ENCODE measurements at regions not wholly inside any gene's neighbourhood (a gene's known extent, or its start where the extent isn't known, plus 50 kb on each side); places are given as distances from the start of the nearest gene placed in this dataset.

DNA sequence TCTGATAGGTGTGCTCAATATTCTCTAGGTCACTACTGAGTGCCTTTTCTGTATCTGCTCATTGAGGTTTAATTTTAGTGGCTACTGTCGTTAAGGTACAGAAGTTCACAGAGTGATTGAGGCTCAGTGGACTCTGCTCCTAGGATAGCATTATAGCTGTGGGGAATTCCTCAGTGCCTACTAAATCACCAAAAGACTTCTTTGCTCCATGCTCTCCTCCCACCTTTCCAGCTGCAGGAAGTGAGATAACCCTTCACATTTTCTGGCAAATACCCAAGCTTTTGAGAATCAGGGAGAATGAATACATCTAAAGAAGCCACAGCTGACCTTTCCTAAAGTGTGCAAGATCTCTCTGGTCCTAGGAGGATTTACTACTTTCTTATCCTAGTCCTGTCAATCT, 95.2 kb upstream of the FSIP2 start:
- H3K36me3 ChIP-seq (ENCODE audit: control insufficient read depth in 1 of 2, insufficient read depth in 2 of 2, low read length in 2 of 2) = no peaks in the 10 kb centered on the region
- no peaks in the 10 kb centered on the region for H3K79me1 ChIP-seq (ENCODE audit: low read length)
- H3K4ac ChIP-seq (ENCODE audit: low read depth, low read length) = no peak overlapping the region
- no peaks in the 10 kb centered on the region for H3K79me2 ChIP-seq (ENCODE audit: control insufficient read depth, insufficient read depth, low read length, poor library complexity)
- no peak overlapping the region for H2AFZ ChIP-seq (ENCODE audit: insufficient read depth, low read length, poor library complexity)
- no peak overlapping the region for H3K27ac ChIP-seq (ENCODE audit: low read depth, low read length)
- no peak overlapping the region for H2BK120ac ChIP-seq (ENCODE audit: insufficient read depth, low read length, poor library complexity)
- no peak for DNase-seq
- H4K8ac ChIP-seq (ENCODE audit: low read depth, low read length) = no peak overlapping the region
- no peak overlapping the region for H2BK12ac ChIP-seq (ENCODE audit: low read length)
- no peak overlapping the region for H2BK5ac ChIP-seq (ENCODE audit: low read depth, low read length, poor library complexity)
- H3K9me3 ChIP-seq (ENCODE audit: insufficient read depth, low read depth, low read length) = no peaks in the 10 kb centered on the region
- no peak overlapping the region for H3K4me3 ChIP-seq (ENCODE audit: low read depth, low read length)
- no CpG with 5 or more reads among the region's 1 CpG for WGBS (ENCODE audit: extremely low coverage, insufficient coverage, insufficient read length)
- H4K12ac ChIP-seq (ENCODE audit: low read depth, low read length) = no peak overlapping the region
- no peaks in the 10 kb centered on the region for H3K27me3 ChIP-seq (ENCODE audit: insufficient read depth, low read length)
- no peak overlapping the region for H3K14ac ChIP-seq (ENCODE audit: low read length)
- no peak overlapping the region for H2AK5ac ChIP-seq (ENCODE audit: low read length)
- no peak overlapping the region for H3K9ac ChIP-seq (ENCODE audit: low read length)
- H4K91ac ChIP-seq (ENCODE audit: low read depth, low read length) = no peak overlapping the region
- no peaks in the 10 kb centered on the region for H3K4me1 ChIP-seq (ENCODE audit: control insufficient read depth in 1 of 2, insufficient read depth in 2 of 2, low read length in 2 of 2)
- H3K18ac ChIP-seq (ENCODE audit: low read length) = no peak overlapping the region
- no peak overlapping the region for H3K23ac ChIP-seq (ENCODE audit: low read length)
- H3K4me2 ChIP-seq (ENCODE audit: low read length) = no peak overlapping the region

DNA sequence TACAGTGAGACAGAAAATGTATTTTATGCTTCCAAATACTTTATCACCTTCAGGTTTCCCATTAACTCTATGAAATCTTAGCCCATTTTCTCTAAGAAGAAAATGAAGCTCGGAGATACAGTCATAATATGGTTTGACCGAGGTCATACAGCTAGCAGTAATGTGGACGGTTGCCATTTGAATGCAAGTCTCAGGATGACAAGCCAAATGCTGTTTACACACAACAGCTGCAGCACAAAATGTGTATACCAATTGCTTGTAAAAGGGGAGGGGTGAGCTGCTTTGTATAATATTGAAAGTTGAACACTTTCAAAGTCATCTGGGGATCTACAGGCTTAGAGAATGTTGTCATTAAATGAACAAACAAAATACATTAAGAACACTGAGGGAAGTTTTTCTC, 93.8 kb upstream of the FSIP2 start:
- no CpG with 5 or more reads among the region's 3 CpGs for WGBS (ENCODE audit: extremely low coverage, insufficient coverage, insufficient read length)
- no peak overlapping the region for H3K4me3 ChIP-seq (ENCODE audit: low read depth, low read length)
- H3K23ac ChIP-seq (ENCODE audit: low read length) = no peak overlapping the region
- H3K14ac ChIP-seq (ENCODE audit: low read length) = no peak overlapping the region
- no peak overlapping the region for H3K4ac ChIP-seq (ENCODE audit: low read depth, low read length)
- H3K79me1 ChIP-seq (ENCODE audit: low read length) = no peaks in the 10 kb centered on the region
- no peaks in the 10 kb centered on the region for H3K79me2 ChIP-seq (ENCODE audit: control insufficient read depth, insufficient read depth, low read length, poor library complexity)
- H3K4me2 ChIP-seq (ENCODE audit: low read length) = no peak overlapping the region
- H4K12ac ChIP-seq (ENCODE audit: low read depth, low read length) = no peak overlapping the region
- H2AK5ac ChIP-seq (ENCODE audit: low read length) = no peak overlapping the region
- no peak overlapping the region for H3K18ac ChIP-seq (ENCODE audit: low read length)
- no peak for DNase-seq
- H2BK12ac ChIP-seq (ENCODE audit: low read length) = no peak overlapping the region
- no peak overlapping the region for H3K27ac ChIP-seq (ENCODE audit: low read depth, low read length)
- no peak overlapping the region for H2AFZ ChIP-seq (ENCODE audit: insufficient read depth, low read length, poor library complexity)
- no peak overlapping the region for H4K8ac ChIP-seq (ENCODE audit: low read depth, low read length)
- no peak overlapping the region for H3K9ac ChIP-seq (ENCODE audit: low read length)
- H4K91ac ChIP-seq (ENCODE audit: low read depth, low read length) = no peak overlapping the region
- no peaks in the 10 kb centered on the region for H3K36me3 ChIP-seq (ENCODE audit: control insufficient read depth in 1 of 2, insufficient read depth in 2 of 2, low read length in 2 of 2)
- H3K27me3 ChIP-seq (ENCODE audit: insufficient read depth, low read length) = no peaks in the 10 kb centered on the region
- no peak overlapping the region for H2BK5ac ChIP-seq (ENCODE audit: low read depth, low read length, poor library complexity)
- H2BK120ac ChIP-seq (ENCODE audit: insufficient read depth, low read length, poor library complexity) = no peak overlapping the region
- no peaks in the 10 kb centered on the region for H3K9me3 ChIP-seq (ENCODE audit: insufficient read depth, low read depth, low read length)
- no peaks in the 10 kb centered on the region for H3K4me1 ChIP-seq (ENCODE audit: control insufficient read depth in 1 of 2, insufficient read depth in 2 of 2, low read length in 2 of 2)

DNA sequence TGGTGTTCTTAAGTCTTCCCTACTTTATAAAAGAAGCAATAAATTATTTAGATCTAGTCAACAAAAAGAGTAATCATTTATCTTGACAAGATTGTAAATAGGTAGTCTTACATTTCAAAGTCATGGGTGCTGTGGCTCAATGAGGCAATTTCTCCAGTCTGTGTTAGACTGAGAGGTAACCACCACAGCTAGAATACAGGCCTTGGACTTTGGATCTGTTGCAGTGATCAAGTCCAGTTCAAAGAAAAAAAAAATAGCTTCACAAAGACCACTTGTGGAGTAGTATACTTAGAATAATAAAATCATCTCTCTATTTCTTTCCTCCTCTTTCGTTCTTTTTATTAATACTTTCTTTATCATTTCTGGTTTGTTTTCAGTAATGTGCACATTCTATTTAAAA, 93.1 kb upstream of the FSIP2 start:
- H4K91ac ChIP-seq (ENCODE audit: low read depth, low read length) = no peak overlapping the region
- no peak overlapping the region for H3K4me2 ChIP-seq (ENCODE audit: low read length)
- H4K12ac ChIP-seq (ENCODE audit: low read depth, low read length) = no peak overlapping the region
- no peak for DNase-seq
- WGBS (ENCODE audit: extremely low coverage, insufficient coverage, insufficient read length) = 100% methylated on average over 1 of the region's 1 CpG
- H3K4ac ChIP-seq (ENCODE audit: low read depth, low read length) = no peak overlapping the region
- H3K18ac ChIP-seq (ENCODE audit: low read length) = no peak overlapping the region
- H3K9me3 ChIP-seq (ENCODE audit: insufficient read depth, low read depth, low read length) = no peaks in the 10 kb centered on the region
- H2BK12ac ChIP-seq (ENCODE audit: low read length) = no peak overlapping the region
- H3K36me3 ChIP-seq (ENCODE audit: control insufficient read depth in 1 of 2, insufficient read depth in 2 of 2, low read length in 2 of 2) = no peaks in the 10 kb centered on the region
- H3K4me1 ChIP-seq (ENCODE audit: control insufficient read depth in 1 of 2, insufficient read depth in 2 of 2, low read length in 2 of 2) = no peaks in the 10 kb centered on the region
- no peaks in the 10 kb centered on the region for H3K27me3 ChIP-seq (ENCODE audit: insufficient read depth, low read length)
- H3K23ac ChIP-seq (ENCODE audit: low read length) = no peak overlapping the region
- H3K27ac ChIP-seq (ENCODE audit: low read depth, low read length) = no peak overlapping the region
- no peaks in the 10 kb centered on the region for H3K79me1 ChIP-seq (ENCODE audit: low read length)
- H3K4me3 ChIP-seq (ENCODE audit: low read depth, low read length) = no peak overlapping the region
- H2AK5ac ChIP-seq (ENCODE audit: low read length) = no peak overlapping the region
- no peak overlapping the region for H2BK5ac ChIP-seq (ENCODE audit: low read depth, low read length, poor library complexity)
- no peak overlapping the region for H2AFZ ChIP-seq (ENCODE audit: insufficient read depth, low read length, poor library complexity)
- H3K79me2 ChIP-seq (ENCODE audit: control insufficient read depth, insufficient read depth, low read length, poor library complexity) = no peaks in the 10 kb centered on the region
- H3K14ac ChIP-seq (ENCODE audit: low read length) = no peak overlapping the region
- H2BK120ac ChIP-seq (ENCODE audit: insufficient read depth, low read length, poor library complexity) = no peak overlapping the region
- no peak overlapping the region for H3K9ac ChIP-seq (ENCODE audit: low read length)
- H4K8ac ChIP-seq (ENCODE audit: low read depth, low read length) = no peak overlapping the region

DNA sequence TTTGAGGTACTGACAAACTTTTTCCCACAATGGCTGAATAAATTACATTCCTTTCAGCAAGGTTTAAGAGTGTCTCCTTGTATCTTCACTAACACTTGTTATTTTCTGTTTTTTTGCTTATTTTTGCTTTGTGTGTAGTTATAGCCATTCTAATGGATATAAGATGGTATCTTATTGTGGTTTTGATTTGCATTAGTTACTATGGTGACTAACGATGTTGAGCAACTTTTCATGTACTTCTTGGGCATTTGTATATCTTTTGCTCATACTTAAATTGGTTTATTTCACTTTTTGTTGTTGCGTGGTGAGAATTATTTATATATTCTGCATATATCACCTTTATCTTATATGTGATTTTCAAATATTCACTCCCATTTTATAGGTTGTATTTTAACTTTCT, 79.9 kb upstream of the FSIP2 start:
- Histone ChIP-seq H2BK12ac (ENCODE audit: low read length) (no peak overlapping the region), H3K4me1 (ENCODE audit: control insufficient read depth in 1 of 2, insufficient read depth in 2 of 2, low read length in 2 of 2) (no peaks in the 10 kb centered on the region), H3K36me3 (ENCODE audit: control insufficient read depth in 1 of 2, insufficient read depth in 2 of 2, low read length in 2 of 2) (no peaks in the 10 kb centered on the region), H3K18ac (ENCODE audit: low read length) (no peak overlapping the region), H2BK5ac (ENCODE audit: low read depth, low read length, poor library complexity) (no peak overlapping the region), H3K27me3 (ENCODE audit: insufficient read depth, low read length) (no peaks in the 10 kb centered on the region), H3K79me2 (ENCODE audit: control insufficient read depth, insufficient read depth, low read length, poor library complexity) (no peaks in the 10 kb centered on the region), H3K4ac (ENCODE audit: low read depth, low read length) (no peak overlapping the region), H4K91ac (ENCODE audit: low read depth, low read length) (no peak overlapping the region), H2AFZ (ENCODE audit: insufficient read depth, low read length, poor library complexity) (no peak overlapping the region), H3K14ac (ENCODE audit: low read length) (no peak overlapping the region), H3K9me3 (ENCODE audit: insufficient read depth, low read depth, low read length) (no peaks in the 10 kb centered on the region), H2BK120ac (ENCODE audit: insufficient read depth, low read length, poor library complexity) (no peak overlapping the region), H3K79me1 (ENCODE audit: low read length) (no peaks in the 10 kb centered on the region), H2AK5ac (ENCODE audit: low read length) (no peak overlapping the region), H3K27ac (ENCODE audit: low read depth, low read length) (no peak overlapping the region), H4K8ac (ENCODE audit: low read depth, low read length) (no peak overlapping the region), H3K23ac (ENCODE audit: low read length) (no peak overlapping the region), H3K4me3 (ENCODE audit: low read depth, low read length) (no peak overlapping the region), H3K4me2 (ENCODE audit: low read length) (no peak overlapping the region), H3K9ac (ENCODE audit: low read length) (no peak overlapping the region), H4K12ac (ENCODE audit: low read depth, low read length) (no peak overlapping the region)
- no CpG with 5 or more reads among the region's 2 CpGs for WGBS (ENCODE audit: extremely low coverage, insufficient coverage, insufficient read length)
- no peak for DNase-seq

All from trophoblast cell (in vitro differentiated cells and primary cell).